HCT116 (cell line): ENCODE measurements at regions not wholly inside any gene's neighbourhood (a gene's known extent, or its start where the extent isn't known, plus 50 kb on each side); places are given as distances from the start of the nearest gene placed in this dataset.

ENCODE experiments used
- ATAC-seq: fragments of 200-7000 bp; cut with Tn5 transposase; 2 replicates; pipeline ENCODE4 v1.9.1; 2020; ENCODE audit warnings: mild to moderate bottlenecking, moderate library complexity
- BruUV-seq: library from RNA; stranded (reverse); fragments of 400-500 nt; replicated peaks from 2 replicates; lab custom pipeline; 2021; lab: Mats Ljungman, UMichigan
- CTCF ChIA-PET: fragments of 300-600 bp; sonication (Branson Sonifier 250); formaldehyde crosslinking; loops from one replicate; lab custom pipeline; 2021; ENCODE audit warnings: antibody characterized with exemption; lab: Charles Lee
- POLR2A ChIA-PET: fragments of 300-600, 350-600 bp; sonication (Branson Sonifier 250); formaldehyde crosslinking; loops from one replicate; lab custom pipeline; 2021; ENCODE audit warnings: antibody characterized with exemption; lab: Charles Lee
- RAD21 ChIA-PET, 2 experiments: fragments of 300-600 bp; sonication (Branson Sonifier 250); formaldehyde crosslinking; loops; one replicate each; lab custom pipeline; 2023; ENCODE audit warnings: low total read pairs in 2 of 2; ENCODE audit not compliant: uncharacterized antibody in 2 of 2, unreplicated experiment in 2 of 2, low non-redundant PET in 1 of 2; lab: Charles Lee
- DNase-seq: peaks from one replicate; pipeline ENCODE4 v3.0.0-alpha.2; 2010; ENCODE audit warnings: low read depth, low spot score
- H2AFZ ChIP-seq: fragments of 200-600 bp; shearing (Covaris generic), sonication (generic); 2 replicates; pipeline ENCODE4 v1.6.1; 2017; ENCODE audit warnings: low read depth, mixed run types, mixed read lengths, antibody characterized with exemption, low read length; ENCODE audit not compliant: poor library complexity, severe bottlenecking
- H3K27ac ChIP-seq: 2 replicates; pipeline ENCODE4 v1.5.1; 2012; ENCODE audit warnings: low read depth, low read length
- H3K27me3 ChIP-seq: fragments of 200-600 bp; sonication (generic); 2 replicates; pipeline ENCODE4 v1.6.1; 2016; ENCODE audit warnings: mixed run types, low read length, mixed read lengths; ENCODE audit not compliant: insufficient read depth
- H3K36me3 ChIP-seq, 2 experiments: fragments of 200-500 bp in 1 of 2; fragments of 200-600 bp in 1 of 2; sonication (Bioruptor generic) in 1 of 2; sonication (generic) in 1 of 2; 2 replicates each; pipeline versions ENCODE4 v1.5.1 to v1.6.1; 2014 to 2016; ENCODE audit warnings: low read length in 2 of 2, inconsistent platforms in 1 of 2, mixed read lengths in 1 of 2, mixed run types in 1 of 2; ENCODE audit not compliant: insufficient read depth in 2 of 2, control insufficient read depth in 1 of 2
- H3K4me1 ChIP-seq, 2 experiments: fragments of 200-600 bp in 1 of 2; sonication (generic) in 1 of 2; 2 replicates each; pipeline versions ENCODE4 v1.5.1 to v1.6.1; 2012 to 2017; ENCODE audit warnings: low read length in 2 of 2, inconsistent platforms in 1 of 2, mild to moderate bottlenecking in 1 of 2, mixed read lengths in 1 of 2, mixed run types in 1 of 2, moderate library complexity in 1 of 2; ENCODE audit not compliant: insufficient read depth in 2 of 2, control insufficient read depth in 1 of 2
- H3K4me2 ChIP-seq: fragments of 200-600 bp; sonication (generic); 2 replicates; pipeline ENCODE4 v1.6.1; 2017; ENCODE audit warnings: mixed run types, low read length, mixed read lengths
- H3K4me3 ChIP-seq, 2 experiments: fragments of 200-600 bp in 1 of 2; sonication (generic) in 1 of 2; replicated peaks in 1 of 2; 2 replicates each; pipeline ENCODE4 v1.5.1; 2011 to 2016; ENCODE audit warnings: low read length in 2 of 2, control low read depth in 1 of 2, low read depth in 1 of 2, mild to moderate bottlenecking in 1 of 2, mixed read lengths in 1 of 2, mixed run types in 1 of 2
- H3K79me2 ChIP-seq: fragments of 200-600 bp; sonication (generic); 2 replicates; pipeline ENCODE4 v1.6.1; 2017; ENCODE audit warnings: mild to moderate bottlenecking, mixed run types, low read length, moderate library complexity, mixed read lengths; ENCODE audit not compliant: insufficient read depth
- H3K9ac ChIP-seq: fragments of 200-600 bp; sonication (generic); 2 replicates; pipeline ENCODE4 v1.6.1; 2016; ENCODE audit warnings: low read length, mixed read lengths
- H3K9me2 ChIP-seq: fragments of 200-600 bp; sonication (generic), shearing (Covaris generic); 2 replicates; pipeline ENCODE4 v1.6.1; 2017; ENCODE audit warnings: mixed run types, mild to moderate bottlenecking, moderate library complexity; ENCODE audit not compliant: insufficient read depth
- H3K9me3 ChIP-seq, 2 experiments: fragments of 200-500 bp in 1 of 2; fragments of 200-600 bp in 1 of 2; sonication (Bioruptor generic) in 1 of 2; sonication (generic) in 1 of 2; 2 replicates each; pipeline ENCODE4 v1.6.1; 2014 to 2017; ENCODE audit warnings: low read length in 2 of 2, mixed read lengths in 2 of 2, inconsistent platforms in 1 of 2, low read depth in 1 of 2, mild to moderate bottlenecking in 1 of 2, mixed run types in 1 of 2, moderate library complexity in 1 of 2; ENCODE audit not compliant: control insufficient read depth in 1 of 2, insufficient read depth in 1 of 2
- H4K20me1 ChIP-seq: fragments of 200-600 bp; sonication (generic), shearing (Covaris generic); 2 replicates; pipeline ENCODE4 v1.6.1; 2017; ENCODE audit warnings: mixed run types, mild to moderate bottlenecking, moderate library complexity; ENCODE audit not compliant: insufficient read depth
- EGR1 ChIP-seq: IDR thresholded peaks from 2 replicates; pipeline ENCODE4 v1.6.1; 2012; ENCODE audit warnings: low read depth
- ELF1 ChIP-seq: IDR thresholded peaks from 2 replicates; pipeline ENCODE4 v1.6.1; 2012; ENCODE audit warnings: low read depth, borderline replicate concordance
- EZH2phosphoT487 ChIP-seq: fragments of 200-600 bp; IDR thresholded peaks from 2 replicates; pipeline ENCODE4 v1.6.1; 2018; ENCODE audit warnings: antibody characterized with exemption, borderline replicate concordance
- FOSL1 ChIP-seq: IDR thresholded peaks from 2 replicates; pipeline ENCODE4 v1.6.1; 2012; ENCODE audit warnings: low read depth
- JUND ChIP-seq: IDR thresholded peaks from 2 replicates; pipeline ENCODE4 v1.6.1; 2012
- POLR2AphosphoS5 ChIP-seq: IDR thresholded peaks from 2 replicates; pipeline ENCODE4 v1.6.1; 2011; ENCODE audit warnings: mild to moderate bottlenecking, low read depth, low read length, moderate library complexity
- SRF ChIP-seq: IDR thresholded peaks from 2 replicates; pipeline ENCODE4 v1.6.1; 2012; ENCODE audit warnings: low read depth
- TCF7L2 ChIP-seq: IDR thresholded peaks from 2 replicates; pipeline ENCODE4 v1.7.0; 2011; ENCODE audit warnings: borderline replicate concordance, inconsistent platforms; ENCODE audit not compliant: insufficient read depth, insufficient read length; ENCODE audit errors: extremely low read depth
- YY1 ChIP-seq: IDR thresholded peaks from 2 replicates; pipeline ENCODE4 v1.6.1; 2011; ENCODE audit warnings: low read length, low read depth, moderate library complexity, mild to moderate bottlenecking; ENCODE audit not compliant: insufficient replicate concordance; ENCODE audit errors: extremely low read depth
- ZFX ChIP-seq: fragments of 450-650 bp; IDR thresholded peaks from 2 replicates; pipeline ENCODE4 v1.6.1; 2017
- ZNF274 ChIP-seq: fragments of 200-500 bp; sonication (Bioruptor generic); IDR thresholded peaks from 2 replicates; pipeline ENCODE4 v1.6.1; 2014; ENCODE audit warnings: mild to moderate bottlenecking, low read depth, low read length, inconsistent platforms
- intact Hi-C: fragments of 100-400 bp; cut with micrococcal nuclease; formaldehyde crosslinking; loops from 2 replicates; pipeline ENCODE4 v1.10.0; 2022
- TF ChIP-seq, protein P1 (sequence below): IDR thresholded peaks from 2 replicates; pipeline ENCODE4 v1.6.1; 2011; ENCODE audit warnings: mild to moderate bottlenecking, low read length, moderate library complexity; ENCODE audit not compliant: insufficient replicate concordance; ENCODE audit errors: extremely low read depth
- TF ChIP-seq, protein P2 (sequence below): IDR thresholded peaks from 2 replicates; pipeline ENCODE4 v1.6.1; 2012
- TF ChIP-seq, protein P3 (sequence below): IDR thresholded peaks from 2 replicates; pipeline ENCODE4 v1.6.1; 2012
- TF ChIP-seq, protein P4 (sequence below): IDR thresholded peaks from 2 replicates; pipeline ENCODE4 v1.6.1; 2012; ENCODE audit warnings: low read depth

DNA sequence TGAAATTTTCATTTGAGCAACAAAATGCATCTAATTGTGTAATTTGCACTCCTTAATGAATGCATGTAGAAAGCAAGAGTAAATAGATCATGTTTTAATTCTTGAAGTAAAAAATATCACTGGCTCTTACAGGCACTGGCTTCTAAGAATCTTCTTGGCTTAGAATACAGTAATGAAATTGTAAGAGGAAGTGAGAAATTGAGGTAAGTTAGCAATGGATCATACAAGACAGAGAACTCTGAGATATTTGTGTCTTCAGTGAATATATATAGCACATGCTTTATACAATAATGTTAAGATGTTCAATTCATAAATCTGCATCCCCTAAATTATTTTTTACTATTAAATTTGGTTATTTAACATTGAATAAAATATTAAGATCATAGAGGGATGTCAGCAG lies 465.0 kb downstream of the CNTN3 start:
- intact Hi-C loops = no loop called here
- no peaks in the 10 kb centered on the region for H4K20me1 ChIP-seq
- ChIA-PET CTCF (no interaction called here), POLR2A (no interaction called here), RAD21 (no interaction called here)
- ATAC-seq (no peak), DNase-seq (no peak)
- no TSS peak for BruUV-seq
- no peak overlapping the region for H3K4me3 ChIP-seq
- no peaks in the 10 kb centered on the region for H3K4me1 ChIP-seq
- TF ChIP-seq ZNF274 (no peak), TCF7L2 (no peak), FOSL1 (no peak), ZFX (no peak)
- no peak overlapping the region for H3K4me2 ChIP-seq
- no peaks in the 10 kb centered on the region for H3K79me2 ChIP-seq
- H3K27ac ChIP-seq = no peak overlapping the region
- H3K9me2 ChIP-seq = no peaks in the 10 kb centered on the region
- no peak overlapping the region for H2AFZ ChIP-seq
- H3K27me3 ChIP-seq = no peaks in the 10 kb centered on the region
- no peak overlapping the region for H3K9ac ChIP-seq
- H3K9me3 ChIP-seq = peaks cover 3 to 23% of the 10 kb centered on the region in 2 experiments; a peak in 2 of 4 replicates
- H3K36me3 ChIP-seq = no peaks in the 10 kb centered on the region

DNA sequence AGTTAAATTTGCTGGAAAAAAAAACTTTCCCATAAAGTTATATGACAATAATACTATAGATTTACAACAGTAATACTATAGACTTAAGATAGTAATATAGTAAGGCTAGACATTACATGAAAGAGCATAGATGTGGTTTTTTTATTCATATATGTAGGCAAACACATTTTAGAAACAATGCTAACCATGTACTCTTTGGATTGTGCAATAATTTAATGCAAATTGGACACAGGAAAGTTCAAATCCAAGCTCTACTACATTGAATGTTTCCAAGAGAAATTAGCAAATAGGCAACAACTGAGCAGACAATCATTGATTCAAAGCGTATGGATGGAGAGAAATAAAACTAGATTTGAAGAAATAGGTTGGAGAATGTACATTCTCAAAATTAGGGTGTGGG lies 469.2 kb downstream of the CNTN3 start:
- TF ChIP-seq SRF = no peak
- TF ChIP-seq FOSL1 = no peak
- TF ChIP-seq ELF1 = no peak
- TF ChIP-seq, protein P1, sequence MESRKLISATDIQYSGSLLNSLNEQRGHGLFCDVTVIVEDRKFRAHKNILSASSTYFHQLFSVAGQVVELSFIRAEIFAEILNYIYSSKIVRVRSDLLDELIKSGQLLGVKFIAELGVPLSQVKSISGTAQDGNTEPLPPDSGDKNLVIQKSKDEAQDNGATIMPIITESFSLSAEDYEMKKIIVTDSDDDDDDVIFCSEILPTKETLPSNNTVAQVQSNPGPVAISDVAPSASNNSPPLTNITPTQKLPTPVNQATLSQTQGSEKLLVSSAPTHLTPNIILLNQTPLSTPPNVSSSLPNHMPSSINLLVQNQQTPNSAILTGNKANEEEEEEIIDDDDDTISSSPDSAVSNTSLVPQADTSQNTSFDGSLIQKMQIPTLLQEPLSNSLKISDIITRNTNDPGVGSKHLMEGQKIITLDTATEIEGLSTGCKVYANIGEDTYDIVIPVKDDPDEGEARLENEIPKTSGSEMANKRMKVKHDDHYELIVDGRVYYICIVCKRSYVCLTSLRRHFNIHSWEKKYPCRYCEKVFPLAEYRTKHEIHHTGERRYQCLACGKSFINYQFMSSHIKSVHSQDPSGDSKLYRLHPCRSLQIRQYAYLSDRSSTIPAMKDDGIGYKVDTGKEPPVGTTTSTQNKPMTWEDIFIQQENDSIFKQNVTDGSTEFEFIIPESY = no peak
- no peak for TF ChIP-seq JUND
- TF ChIP-seq, protein P2, sequence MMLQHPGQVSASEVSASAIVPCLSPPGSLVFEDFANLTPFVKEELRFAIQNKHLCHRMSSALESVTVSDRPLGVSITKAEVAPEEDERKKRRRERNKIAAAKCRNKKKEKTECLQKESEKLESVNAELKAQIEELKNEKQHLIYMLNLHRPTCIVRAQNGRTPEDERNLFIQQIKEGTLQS = no peak
- no peak for TF ChIP-seq YY1
- no peak for TF ChIP-seq POLR2AphosphoS5
- no peak for TF ChIP-seq TCF7L2
- TF ChIP-seq, protein P3, sequence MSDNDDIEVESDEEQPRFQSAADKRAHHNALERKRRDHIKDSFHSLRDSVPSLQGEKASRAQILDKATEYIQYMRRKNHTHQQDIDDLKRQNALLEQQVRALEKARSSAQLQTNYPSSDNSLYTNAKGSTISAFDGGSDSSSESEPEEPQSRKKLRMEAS = no peak
- no peak for TF ChIP-seq ZNF274
- TF ChIP-seq EGR1 = no peak
- TF ChIP-seq, protein P4, sequence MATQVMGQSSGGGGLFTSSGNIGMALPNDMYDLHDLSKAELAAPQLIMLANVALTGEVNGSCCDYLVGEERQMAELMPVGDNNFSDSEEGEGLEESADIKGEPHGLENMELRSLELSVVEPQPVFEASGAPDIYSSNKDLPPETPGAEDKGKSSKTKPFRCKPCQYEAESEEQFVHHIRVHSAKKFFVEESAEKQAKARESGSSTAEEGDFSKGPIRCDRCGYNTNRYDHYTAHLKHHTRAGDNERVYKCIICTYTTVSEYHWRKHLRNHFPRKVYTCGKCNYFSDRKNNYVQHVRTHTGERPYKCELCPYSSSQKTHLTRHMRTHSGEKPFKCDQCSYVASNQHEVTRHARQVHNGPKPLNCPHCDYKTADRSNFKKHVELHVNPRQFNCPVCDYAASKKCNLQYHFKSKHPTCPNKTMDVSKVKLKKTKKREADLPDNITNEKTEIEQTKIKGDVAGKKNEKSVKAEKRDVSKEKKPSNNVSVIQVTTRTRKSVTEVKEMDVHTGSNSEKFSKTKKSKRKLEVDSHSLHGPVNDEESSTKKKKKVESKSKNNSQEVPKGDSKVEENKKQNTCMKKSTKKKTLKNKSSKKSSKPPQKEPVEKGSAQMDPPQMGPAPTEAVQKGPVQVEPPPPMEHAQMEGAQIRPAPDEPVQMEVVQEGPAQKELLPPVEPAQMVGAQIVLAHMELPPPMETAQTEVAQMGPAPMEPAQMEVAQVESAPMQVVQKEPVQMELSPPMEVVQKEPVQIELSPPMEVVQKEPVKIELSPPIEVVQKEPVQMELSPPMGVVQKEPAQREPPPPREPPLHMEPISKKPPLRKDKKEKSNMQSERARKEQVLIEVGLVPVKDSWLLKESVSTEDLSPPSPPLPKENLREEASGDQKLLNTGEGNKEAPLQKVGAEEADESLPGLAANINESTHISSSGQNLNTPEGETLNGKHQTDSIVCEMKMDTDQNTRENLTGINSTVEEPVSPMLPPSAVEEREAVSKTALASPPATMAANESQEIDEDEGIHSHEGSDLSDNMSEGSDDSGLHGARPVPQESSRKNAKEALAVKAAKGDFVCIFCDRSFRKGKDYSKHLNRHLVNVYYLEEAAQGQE = no peak
- TF ChIP-seq EZH2phosphoT487 = no peak
- CTCF ChIA-PET = no interaction called here

More for the DNA sequence above, 469.2 kb downstream of the CNTN3 start:
- DNase-seq = no peak
- Histone ChIP-seq H3K4me1 (no peaks in the 10 kb centered on the region), H4K20me1 (no peaks in the 10 kb centered on the region), H2AFZ (no peak overlapping the region), H3K4me3 (no peak overlapping the region), H3K36me3 (no peaks in the 10 kb centered on the region), H3K79me2 (no peaks in the 10 kb centered on the region), H3K27me3 (no peaks in the 10 kb centered on the region), H3K9ac (no peak overlapping the region), H3K4me2 (no peak overlapping the region), H3K9me3 (peaks cover 5 to 36% of the 10 kb centered on the region in 2 experiments; a peak in 2 of 4 replicates), H3K27ac (no peak overlapping the region), H3K9me2 (no peaks in the 10 kb centered on the region)
- ChIA-PET POLR2A (no interaction called here), RAD21 (no interaction called here)
- ATAC-seq = no peak
- intact Hi-C loops = no loop called here
- BruUV-seq = no TSS peak
